Neuronal stem cell (in vitro differentiated cells): ENCODE measurements at regions not wholly inside any gene's neighbourhood (a gene's known extent, or its start where the extent isn't known, plus 50 kb on each side); places are given as distances from the start of the nearest gene placed in this dataset.
"Not testable (repeated sequence)": the region's sequence is repeated elsewhere in the genome, so short reads cannot be mapped to it uniquely, and the experiment has no call there.

Experiments
- DNase-seq: peaks from one replicate; pipeline ENCODE4 v3.0.0-alpha.2; 2013; ENCODE audit warnings: low spot score
- H2AFZ ChIP-seq: one replicate; pipeline ENCODE4 v1.6.1; 2013; ENCODE audit warnings: mild to moderate bottlenecking, low read length, inconsistent platforms
- H2AK5ac ChIP-seq: 2 replicates; pipeline ENCODE4 v1.6.1; 2013; ENCODE audit warnings: low read depth, mild to moderate bottlenecking, inconsistent platforms, low read length, moderate library complexity, mixed read lengths
- H2BK120ac ChIP-seq: 2 replicates; pipeline ENCODE4 v1.6.1; 2013; ENCODE audit warnings: low read depth, mild to moderate bottlenecking, inconsistent platforms, low read length, moderate library complexity, mixed read lengths
- H2BK12ac ChIP-seq: one replicate; pipeline ENCODE4 v1.6.1; 2013; ENCODE audit warnings: low read length, inconsistent platforms
- H2BK15ac ChIP-seq: 2 replicates; pipeline ENCODE4 v1.6.1; 2013; ENCODE audit warnings: mild to moderate bottlenecking, low read length, inconsistent platforms, mixed read lengths
- H2BK5ac ChIP-seq: one replicate; pipeline ENCODE4 v1.6.1; 2013; ENCODE audit warnings: inconsistent platforms, mild to moderate bottlenecking, low read length, moderate library complexity
- H3K14ac ChIP-seq: one replicate; pipeline ENCODE4 v1.6.1; 2013; ENCODE audit warnings: low read length, inconsistent platforms
- H3K18ac ChIP-seq: 2 replicates; pipeline ENCODE4 v1.6.1; 2013; ENCODE audit warnings: low read length, inconsistent platforms
- H3K23ac ChIP-seq: 2 replicates; pipeline ENCODE4 v1.6.1; 2013; ENCODE audit warnings: low read depth, mild to moderate bottlenecking, mixed read lengths, low read length, inconsistent platforms; ENCODE audit not compliant: poor library complexity
- H3K27ac ChIP-seq: replicated peaks from 3 replicates; pipeline ENCODE4 v1.5.1; 2013; ENCODE audit warnings: low read length, inconsistent platforms
- H3K27me3 ChIP-seq, 3 experiments: 2 replicates each; pipeline ENCODE4 v1.6.1; 2013; ENCODE audit warnings: low read length in 3 of 3, mild to moderate bottlenecking in 2 of 3, inconsistent platforms in 1 of 3, low read depth in 1 of 3, mixed read lengths in 1 of 3, moderate library complexity in 1 of 3; ENCODE audit not compliant: control insufficient read depth in 3 of 3, insufficient read depth in 3 of 3
- H3K36me3 ChIP-seq, 2 donors: replicated peaks in 1 of 2; 2 replicates each; pipeline ENCODE4 v1.6.1; 2013; ENCODE audit warnings: low read length in 2 of 2; ENCODE audit not compliant: control insufficient read depth in 2 of 2, insufficient read depth in 2 of 2
- H3K4ac ChIP-seq: 2 replicates; pipeline ENCODE4 v1.6.1; 2013; ENCODE audit warnings: inconsistent platforms, mild to moderate bottlenecking, low read length, moderate library complexity
- H3K4me1 ChIP-seq, 2 donors: 1 replicate in 1 of 2; 2 replicates in 1 of 2; pipeline ENCODE4 v1.6.1; 2013; ENCODE audit warnings: low read length in 2 of 2, low read depth in 1 of 2; ENCODE audit not compliant: control insufficient read depth in 2 of 2, insufficient read depth in 1 of 2
- H3K4me2 ChIP-seq: one replicate; pipeline ENCODE4 v1.6.1; 2013; ENCODE audit warnings: mild to moderate bottlenecking, low read length, inconsistent platforms; ENCODE audit not compliant: insufficient read depth, poor library complexity, severe bottlenecking
- H3K4me3 ChIP-seq, 2 donors: 2 replicates each; pipeline ENCODE4 v1.5.1; 2013; ENCODE audit warnings: low read length in 2 of 2, mild to moderate bottlenecking in 2 of 2, inconsistent platforms in 1 of 2, moderate library complexity in 1 of 2
- H3K79me1 ChIP-seq: one replicate; pipeline ENCODE4 v1.6.1; 2013; ENCODE audit warnings: low read depth, mild to moderate bottlenecking, inconsistent platforms, low read length, moderate library complexity
- H3K9ac ChIP-seq: one replicate; pipeline ENCODE4 v1.6.1; 2013; ENCODE audit warnings: mild to moderate bottlenecking, low read depth, low read length, inconsistent platforms; ENCODE audit not compliant: poor library complexity
- H3K9me3 ChIP-seq, 2 donors: replicated peaks in 1 of 2; 2 replicates each; pipeline versions ENCODE3 to v1.6.1; 2013; ENCODE audit warnings: low read length in 2 of 2, mild to moderate bottlenecking in 2 of 2, inconsistent platforms in 1 of 2, low read depth in 1 of 2, mixed read lengths in 1 of 2, moderate library complexity in 1 of 2; ENCODE audit not compliant: control insufficient read depth in 2 of 2, insufficient read depth in 1 of 2
- H4K8ac ChIP-seq: one replicate; pipeline ENCODE4 v1.6.1; 2013; ENCODE audit warnings: low read depth, mild to moderate bottlenecking, inconsistent platforms, low read length, moderate library complexity
- H4K91ac ChIP-seq: one replicate; pipeline ENCODE4 v1.6.1; 2013; ENCODE audit warnings: low read length, low read depth, mild to moderate bottlenecking, inconsistent platforms; ENCODE audit not compliant: poor library complexity
- WGBS, 2 donors: extraction: QIAGEN DNeasy Blood & Tissue Kit; methylation state at CpG; one replicate each; pipeline ENCODE4 v1.1.7; 2013; ENCODE audit warnings: missing lambda C conversion rate in 2 of 2, mixed read lengths in 1 of 2; ENCODE audit not compliant: insufficient read length in 2 of 2, insufficient replicate concordance in 1 of 2; ENCODE audit errors: extremely low coverage in 2 of 2; 5-methylcytosine and 5-hydroxymethylcytosine counted together

GRCh38 chr5:1636981-1637638 is 113.3 kb upstream of the LPCAT1 start:
- no peak overlapping the region for H2AFZ ChIP-seq
- H3K79me1 ChIP-seq: no peaks in the 10 kb centered on the region
- no peak overlapping the region for H3K4me3 ChIP-seq
- no peak overlapping the region for H3K14ac ChIP-seq
- H3K23ac ChIP-seq: peak overlapping the region; percentile 31
- H3K9ac ChIP-seq: peak overlapping the region; percentile 44
- H4K8ac ChIP-seq: peak overlapping the region; percentile 65
- H3K27me3 ChIP-seq: peaks cover 0 to 23% (median under 1%) of the 10 kb centered on the region in 3 experiments
- no peak overlapping the region for H2BK15ac ChIP-seq
- H3K9me3 ChIP-seq: no peaks in the 10 kb centered on the region
- no peak overlapping the region for H3K27ac ChIP-seq
- DNase-seq: no peak
- H3K4ac ChIP-seq: no peak overlapping the region
- no peak overlapping the region for H3K18ac ChIP-seq
- H2BK5ac ChIP-seq: no peak overlapping the region
- WGBS, 2 donors: no CpG with 5 or more reads among the region's 24 CpGs
- no peak overlapping the region for H2BK120ac ChIP-seq
- no peaks in the 10 kb centered on the region for H3K36me3 ChIP-seq
- H3K4me1 ChIP-seq: no peaks in the 10 kb centered on the region
- H2AK5ac ChIP-seq: peak overlapping the region; percentile 96
- H4K91ac ChIP-seq: no peak overlapping the region
- H3K4me2 ChIP-seq: no peak overlapping the region
- H2BK12ac ChIP-seq: no peak overlapping the region

GRCh38 chr5:1636208-1636770 is 112.5 kb upstream of the LPCAT1 start:
- WGBS, 2 donors: no CpG with 5 or more reads among the region's 21 CpGs
- not testable (repeated sequence) for H3K36me3 ChIP-seq, H2BK15ac ChIP-seq, H3K14ac ChIP-seq, H2AK5ac ChIP-seq, DNase-seq, H2BK5ac ChIP-seq, H3K9ac ChIP-seq, H2BK120ac ChIP-seq, H3K4me1 ChIP-seq, H4K8ac ChIP-seq, H4K91ac ChIP-seq, H3K9me3 ChIP-seq, H2BK12ac ChIP-seq, H3K18ac ChIP-seq, H3K79me1 ChIP-seq, H3K4me2 ChIP-seq, H3K23ac ChIP-seq, H3K4ac ChIP-seq, H3K4me3 ChIP-seq, H2AFZ ChIP-seq, H3K27ac ChIP-seq
- H3K27me3 ChIP-seq: peaks cover 0 to 23% (median 0%) of the 10 kb centered on the region in 3 experiments

DNA sequence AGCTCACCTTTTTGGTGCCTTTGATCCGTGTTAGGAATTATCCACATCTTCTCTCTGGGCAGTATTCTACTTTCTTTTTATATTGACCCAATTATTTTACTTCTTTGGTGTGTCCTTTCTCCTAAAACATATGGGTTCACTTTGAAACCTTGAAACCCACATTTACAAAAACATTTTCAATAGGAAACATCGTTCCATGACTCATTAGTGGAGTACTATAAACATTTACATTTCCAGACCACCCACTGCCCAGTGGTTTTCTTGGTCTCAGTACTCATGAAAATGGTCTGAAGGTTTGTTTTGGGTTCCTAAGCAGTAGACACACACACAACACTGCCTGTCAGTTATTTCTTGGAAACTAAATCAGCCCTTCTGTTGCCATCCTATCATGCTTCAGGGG is 111.7 kb upstream of the LPCAT1 start:
- not testable (repeated sequence) for H3K9me3 ChIP-seq, H3K4ac ChIP-seq, H3K36me3 ChIP-seq, H2BK15ac ChIP-seq, H4K91ac ChIP-seq, H3K14ac ChIP-seq, H2BK120ac ChIP-seq, H2AFZ ChIP-seq, H3K79me1 ChIP-seq, H4K8ac ChIP-seq, H3K4me3 ChIP-seq, H2BK12ac ChIP-seq, H2AK5ac ChIP-seq, H3K4me2 ChIP-seq, H3K18ac ChIP-seq, H3K4me1 ChIP-seq, H3K23ac ChIP-seq, H2BK5ac ChIP-seq, H3K27ac ChIP-seq, H3K9ac ChIP-seq, DNase-seq
- no CpG with 5 or more reads among the region's 2 CpGs for WGBS, 2 donors
- H3K27me3 ChIP-seq: peaks cover 0 to 22% (median 0%) of the 10 kb centered on the region in 3 experiments

DNA sequence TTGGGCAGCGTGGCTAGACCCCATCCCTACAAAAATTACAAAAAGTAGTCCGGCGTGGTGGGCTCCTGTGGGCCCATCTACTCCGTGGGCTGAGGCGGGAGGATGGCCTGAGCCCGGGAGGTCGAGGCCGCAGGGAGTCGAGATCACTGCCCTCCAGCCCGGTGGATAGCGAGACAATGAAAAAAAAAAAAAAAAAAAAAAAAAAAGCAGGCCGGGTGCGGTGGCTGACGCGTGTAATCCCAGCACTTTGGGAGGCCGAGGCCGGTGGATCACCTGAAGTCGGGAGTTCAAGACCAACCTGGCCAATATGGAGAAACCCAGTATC is 110.5 kb upstream of the LPCAT1 start:
- no CpG with 5 or more reads among the region's 18 CpGs for WGBS, 2 donors

More for the DNA sequence above, 110.5 kb upstream of the LPCAT1 start:
- H2AFZ ChIP-seq: peak overlapping the region; percentile 80
- H2BK5ac ChIP-seq: no peak overlapping the region
- H3K9me3 ChIP-seq: no peaks in the 10 kb centered on the region
- H3K9ac ChIP-seq: peak overlapping the region; percentile 88
- H3K4me1 ChIP-seq: no peaks in the 10 kb centered on the region
- H3K27me3 ChIP-seq: peaks cover 0 to 13% (median 0%) of the 10 kb centered on the region in 3 experiments
- peak overlapping the region; percentile 71 for H3K14ac ChIP-seq
- peak overlapping the region; percentile 86 for H3K4me2 ChIP-seq
- peak overlapping the region; percentile 98 for H3K4ac ChIP-seq
- no peak overlapping the region for H2BK12ac ChIP-seq
- no peak overlapping the region for H2BK15ac ChIP-seq
- H3K4me3 ChIP-seq: peak overlapping the region; percentile 53 to 83
- H3K79me1 ChIP-seq: no peaks in the 10 kb centered on the region
- no peak overlapping the region for H2BK120ac ChIP-seq
- no peaks in the 10 kb centered on the region for H3K36me3 ChIP-seq
- no peak overlapping the region for H3K27ac ChIP-seq
- H4K8ac ChIP-seq: no peak overlapping the region
- H3K18ac ChIP-seq: peak overlapping the region; percentile 92
- no peak for DNase-seq
- H3K23ac ChIP-seq: peak overlapping the region; percentile 99
- peak overlapping the region; percentile 83 for H2AK5ac ChIP-seq
- H4K91ac ChIP-seq: no peak overlapping the region
